Type B pancreatic cell (in vitro differentiated cells): ENCODE measurements at regions not wholly inside any gene's neighbourhood (a gene's known extent, or its start where the extent isn't known, plus 50 kb on each side); places are given as distances from the start of the nearest gene placed in this dataset.
"Not testable (repeated sequence)": the region's sequence is repeated elsewhere in the genome, so short reads cannot be mapped to it uniquely, and the experiment has no call there.

Source experiments
- DNase-seq: peaks from one replicate; pipeline ENCODE4 v3.0.0; 2021; ENCODE audit warnings: mixed read lengths; ENCODE audit not compliant: unreplicated experiment; ENCODE audit errors: extremely low spot score
- H3K27ac Mint-ChIP-seq: 2 replicates; pipeline ENCODE4 v1.8.0; 2021; ENCODE audit warnings: mild to moderate bottlenecking, mixed read lengths
- H3K27me3 Mint-ChIP-seq: 2 replicates; pipeline ENCODE4 v1.8.0; 2021; ENCODE audit warnings: mixed read lengths
- H3K36me3 Mint-ChIP-seq: 2 replicates; pipeline ENCODE4 v1.8.0; 2021; ENCODE audit warnings: mixed read lengths
- H3K4me1 Mint-ChIP-seq: one replicate; pipeline ENCODE4 v1.8.0; 2021; ENCODE audit warnings: mixed read lengths; ENCODE audit not compliant: unreplicated experiment
- H3K4me3 Mint-ChIP-seq: 2 replicates; pipeline ENCODE4 v1.8.0; 2021; ENCODE audit warnings: mild to moderate bottlenecking, mixed read lengths
- H3K9me3 Mint-ChIP-seq: 2 replicates; pipeline ENCODE4 v1.8.0; 2021; ENCODE audit warnings: mixed read lengths
- CTCF ChIP-seq: fragments of 200-600 bp; sonication (generic); conservative IDR thresholded peaks from 2 replicates; pipeline ENCODE4 v1.5.0; 2021; ENCODE audit warnings: antibody characterized with exemption, mild to moderate bottlenecking

- no peak for DNase-seq
- no peaks in the 10 kb centered on the region for H3K36me3 Mint-ChIP-seq
- no peak overlapping the region for H3K27ac Mint-ChIP-seq
- peaks cover 6% of the 10 kb centered on the region for H3K9me3 Mint-ChIP-seq
- no peak for TF ChIP-seq CTCF
- H3K4me1 Mint-ChIP-seq: no peaks in the 10 kb centered on the region
- H3K27me3 Mint-ChIP-seq: no peaks in the 10 kb centered on the region
- no peak overlapping the region for H3K4me3 Mint-ChIP-seq
These were observed 172.1 kb downstream of the PRKX start for GRCh38 chrX:3541336-3541735.

- no peak overlapping the region for H3K4me3 Mint-ChIP-seq
- peaks cover 6% of the 10 kb centered on the region for H3K9me3 Mint-ChIP-seq
- no peaks in the 10 kb centered on the region for H3K27me3 Mint-ChIP-seq
- TF ChIP-seq CTCF: no peak
- no peaks in the 10 kb centered on the region for H3K36me3 Mint-ChIP-seq
- H3K4me1 Mint-ChIP-seq: no peaks in the 10 kb centered on the region
- no peak for DNase-seq
- no peak overlapping the region for H3K27ac Mint-ChIP-seq
These were observed 173.3 kb downstream of the PRKX start for GRCh38 chrX:3540105-3540504.

GRCh38 chrX:3532581-3533085 lies 180.8 kb downstream of the PRKX start:
- no peaks in the 10 kb centered on the region for H3K27me3 Mint-ChIP-seq
- H3K27ac Mint-ChIP-seq: peak overlapping the region; percentile 62
- no peak for DNase-seq
- no peak overlapping the region for H3K4me3 Mint-ChIP-seq
- peaks cover 14% of the 10 kb centered on the region for H3K4me1 Mint-ChIP-seq
- TF ChIP-seq CTCF: no peak
- no peaks in the 10 kb centered on the region for H3K36me3 Mint-ChIP-seq
- H3K9me3 Mint-ChIP-seq: peaks cover 4% of the 10 kb centered on the region

- H3K36me3 Mint-ChIP-seq, H3K4me3 Mint-ChIP-seq, H3K27ac Mint-ChIP-seq: not testable (repeated sequence)
These were observed 182.0 kb downstream of the PRKX start for GRCh38 chrX:3531435-3531834.

GRCh38 chrX:3529466-3530010 lies 183.1 kb upstream of the MXRA5 start:
- TF ChIP-seq CTCF: no peak
- no peaks in the 10 kb centered on the region for H3K36me3 Mint-ChIP-seq
- DNase-seq: no peak
- no peak overlapping the region for H3K4me3 Mint-ChIP-seq
- no peaks in the 10 kb centered on the region for H3K27me3 Mint-ChIP-seq
- H3K4me1 Mint-ChIP-seq: peaks cover 14% of the 10 kb centered on the region
- H3K27ac Mint-ChIP-seq: peak overlapping the region; percentile 15
- H3K9me3 Mint-ChIP-seq: peaks cover 4% of the 10 kb centered on the region

More at GRCh38 chrX:3531435-3531834, 182.0 kb downstream of the PRKX start:
- not testable (repeated sequence) for DNase-seq, H3K27me3 Mint-ChIP-seq, H3K9me3 Mint-ChIP-seq
- peaks cover 14% of the 10 kb centered on the region for H3K4me1 Mint-ChIP-seq

GRCh38 chrX:3527811-3528210 lies 181.4 kb upstream of the MXRA5 start:
- no peak for DNase-seq

More at GRCh38 chrX:3527811-3528210, 181.4 kb upstream of the MXRA5 start:
- Mint-ChIP-seq H3K4me1 (peaks cover 7% of the 10 kb centered on the region), H3K27ac (no peak overlapping the region), H3K9me3 (peaks cover 4% of the 10 kb centered on the region), H3K27me3 (no peaks in the 10 kb centered on the region), H3K36me3 (no peaks in the 10 kb centered on the region), H3K4me3 (no peak overlapping the region)
- no peak for TF ChIP-seq CTCF
